WI38 (cell line): ENCODE measurements at regions not wholly inside any gene's neighbourhood (a gene's known extent, or its start where the extent isn't known, plus 50 kb on each side); places are given as distances from the start of the nearest gene placed in this dataset.
A peak's percentile ranks its signal among the peaks of the same experiment; 100 is the strongest.

Source experiments
- H3K4me3 ChIP-seq: 2 replicates; pipeline ENCODE4 v1.5.1; 2011; ENCODE audit warnings: low read depth, mild to moderate bottlenecking, control low read depth, low read length
- TF ChIP-seq, protein P1 (sequence below): IDR thresholded peaks from 2 replicates; pipeline ENCODE4 v1.5.1; 2012; ENCODE audit warnings: low read depth, mild to moderate bottlenecking, control low read depth, low read length

DNA sequence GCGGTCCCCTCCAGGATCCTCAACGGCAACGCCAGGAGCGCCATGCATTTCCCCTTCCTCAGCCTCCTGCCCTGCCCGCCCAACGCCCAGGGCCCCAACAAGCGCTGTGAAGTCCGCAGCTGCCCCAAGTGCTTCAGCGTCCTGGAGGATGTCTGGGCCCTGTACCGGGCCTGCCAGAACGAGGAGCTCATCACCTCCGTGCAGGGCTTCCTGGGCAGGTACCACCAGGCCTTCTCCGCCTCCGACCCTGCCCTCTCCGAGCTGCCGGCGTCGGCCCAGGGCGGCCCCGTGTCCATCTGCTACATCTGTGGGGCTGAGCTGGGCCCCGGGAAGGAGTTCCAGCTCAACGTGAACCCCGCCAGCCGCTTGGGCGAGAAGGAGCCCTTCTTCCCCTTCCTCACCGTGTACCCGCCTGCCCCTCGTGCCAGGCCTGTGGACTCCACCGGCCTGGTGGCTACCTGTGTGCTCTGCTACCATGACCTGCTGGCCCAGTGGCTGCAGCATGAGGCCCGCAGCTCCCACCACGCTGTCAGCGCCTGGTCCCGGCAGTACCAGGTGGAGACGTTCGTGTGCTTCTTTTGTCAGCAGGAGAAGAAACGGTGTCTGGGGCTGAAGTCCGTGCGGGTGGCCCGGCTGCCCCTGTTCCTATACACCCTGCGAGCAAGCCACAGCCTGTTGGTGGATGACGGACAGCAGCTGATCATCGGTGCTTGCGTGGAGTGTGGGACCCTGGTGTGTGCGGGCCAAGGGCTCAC lies 58.9 kb upstream of the CIBAR2 start:
- H3K4me3 ChIP-seq, result peak overlapping the region; percentile 60
- TF ChIP-seq, protein P1, sequence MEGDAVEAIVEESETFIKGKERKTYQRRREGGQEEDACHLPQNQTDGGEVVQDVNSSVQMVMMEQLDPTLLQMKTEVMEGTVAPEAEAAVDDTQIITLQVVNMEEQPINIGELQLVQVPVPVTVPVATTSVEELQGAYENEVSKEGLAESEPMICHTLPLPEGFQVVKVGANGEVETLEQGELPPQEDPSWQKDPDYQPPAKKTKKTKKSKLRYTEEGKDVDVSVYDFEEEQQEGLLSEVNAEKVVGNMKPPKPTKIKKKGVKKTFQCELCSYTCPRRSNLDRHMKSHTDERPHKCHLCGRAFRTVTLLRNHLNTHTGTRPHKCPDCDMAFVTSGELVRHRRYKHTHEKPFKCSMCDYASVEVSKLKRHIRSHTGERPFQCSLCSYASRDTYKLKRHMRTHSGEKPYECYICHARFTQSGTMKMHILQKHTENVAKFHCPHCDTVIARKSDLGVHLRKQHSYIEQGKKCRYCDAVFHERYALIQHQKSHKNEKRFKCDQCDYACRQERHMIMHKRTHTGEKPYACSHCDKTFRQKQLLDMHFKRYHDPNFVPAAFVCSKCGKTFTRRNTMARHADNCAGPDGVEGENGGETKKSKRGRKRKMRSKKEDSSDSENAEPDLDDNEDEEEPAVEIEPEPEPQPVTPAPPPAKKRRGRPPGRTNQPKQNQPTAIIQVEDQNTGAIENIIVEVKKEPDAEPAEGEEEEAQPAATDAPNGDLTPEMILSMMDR, result no peak

- TF ChIP-seq, protein P1, result no peak
- peak overlapping the region; percentile 60 for H3K4me3 ChIP-seq
Measured at GRCh38 chr16:85171759-85172454, 59.6 kb upstream of the CIBAR2 start.

DNA sequence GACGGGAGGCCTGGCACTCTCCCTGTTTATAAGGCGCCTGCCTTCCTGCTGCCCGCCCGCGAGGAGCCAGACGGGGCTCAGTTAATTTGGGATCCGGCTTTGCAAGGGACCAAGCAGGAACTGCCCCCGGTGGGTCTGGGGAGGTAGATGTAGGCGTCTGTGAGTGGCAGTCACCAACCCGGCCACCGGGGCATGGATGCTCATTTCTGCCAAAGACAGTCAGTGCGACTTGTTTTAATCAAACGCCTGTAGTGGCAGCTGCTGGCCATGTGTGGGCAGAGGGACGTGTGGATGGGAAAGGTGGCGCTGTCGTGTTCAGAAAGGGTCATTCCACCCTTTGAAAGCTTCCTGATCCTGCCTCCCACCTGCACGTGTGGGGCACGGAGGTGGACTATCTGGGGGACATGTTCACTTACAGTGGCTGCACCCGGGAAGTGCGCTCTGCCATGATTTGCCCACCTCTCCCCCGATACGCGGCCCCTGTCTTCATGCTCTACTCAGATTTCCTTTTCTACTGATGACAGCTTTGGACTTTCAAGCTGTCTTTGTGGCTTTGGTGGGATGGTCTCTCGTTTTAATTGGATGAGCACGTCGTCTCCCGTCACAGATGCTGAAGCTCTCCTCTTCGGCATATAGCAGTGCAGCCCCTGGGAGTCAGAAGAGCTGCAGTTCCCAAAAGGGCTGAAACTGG lies 60.3 kb upstream of the CIBAR2 start:
- TF ChIP-seq, protein P1, result peak; percentile 35
- peak overlapping the region; percentile 60 for H3K4me3 ChIP-seq

GRCh38 chr16:85173146-85173980 lies 61.1 kb upstream of the CIBAR2 start:
- TF ChIP-seq, protein P1, result peak; percentile 46
- H3K4me3 ChIP-seq, result peak overlapping the region; percentile 60

DNA sequence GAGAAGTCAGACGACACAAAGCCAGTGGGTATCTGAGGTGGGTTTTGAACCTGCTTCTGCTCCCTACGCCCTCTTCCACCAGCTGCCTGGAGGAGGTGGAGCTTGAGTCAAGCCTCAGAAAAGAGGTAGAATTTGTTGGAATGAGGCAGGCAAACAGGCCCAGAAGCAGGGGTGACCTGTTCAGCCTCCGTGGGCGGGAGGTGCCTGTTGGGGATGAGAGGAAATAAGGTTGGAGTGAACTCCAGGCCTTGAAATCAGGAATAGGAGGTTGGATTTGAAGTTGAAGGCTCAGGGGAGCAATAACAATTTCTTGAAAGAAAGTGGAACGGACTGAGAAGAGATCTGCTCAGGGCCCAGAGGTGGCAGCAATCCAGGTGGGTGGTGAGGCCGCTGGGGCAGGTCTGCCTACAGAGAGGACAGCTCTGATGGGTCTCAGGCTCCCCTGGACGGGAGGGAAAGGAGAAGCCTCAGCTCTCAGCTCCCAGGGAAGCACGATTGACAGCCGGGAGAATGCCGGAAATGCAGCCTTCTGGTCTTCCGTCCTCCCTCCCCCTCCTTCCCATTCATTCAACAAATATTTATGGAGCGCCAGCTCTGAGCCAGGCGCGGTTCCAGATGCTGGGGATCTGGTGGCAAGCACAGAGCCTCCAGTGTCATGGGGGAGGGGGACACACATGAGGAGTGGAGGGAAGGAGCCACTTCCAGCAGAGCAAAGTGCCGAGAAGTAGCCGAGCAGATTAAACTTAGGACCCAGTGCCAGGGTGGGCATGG lies 61.9 kb upstream of the CIBAR2 start:
- H3K4me3 ChIP-seq, result peak overlapping the region; percentile 60
- TF ChIP-seq, protein P1, result no peak
